Fibroblast of lung (primary cell): ENCODE measurements at regions not wholly inside any gene's neighbourhood (a gene's known extent, or its start where the extent isn't known, plus 50 kb on each side); places are given as distances from the start of the nearest gene placed in this dataset.

Source experiments
- DNase-seq, 2 donors: peaks; one replicate each; pipeline versions ENCODE4 v3.0.0 to v3.0.0-alpha.2; 2010; ENCODE audit warnings: low read depth in 2 of 2
- H2AFZ ChIP-seq: 2 replicates; pipeline ENCODE4 v1.5.1; 2012; ENCODE audit warnings: low read length, control low read depth, inconsistent platforms
- H3K27ac ChIP-seq: 2 replicates; pipeline ENCODE4 v1.5.1; 2011; ENCODE audit warnings: low read length, control low read depth; ENCODE audit not compliant: insufficient read depth
- H3K27me3 ChIP-seq: 2 replicates; pipeline ENCODE4 v1.5.1; 2011; ENCODE audit warnings: mild to moderate bottlenecking, low read length; ENCODE audit not compliant: control insufficient read depth, insufficient read depth
- H3K36me3 ChIP-seq: 2 replicates; pipeline ENCODE4 v1.5.1; 2011; ENCODE audit warnings: low read length; ENCODE audit not compliant: control insufficient read depth, insufficient read depth
- H3K4me1 ChIP-seq: 2 replicates; pipeline ENCODE4 v1.5.1; 2011; ENCODE audit warnings: low read length; ENCODE audit not compliant: control insufficient read depth, insufficient read depth; ENCODE audit errors: extremely low read depth
- H3K4me2 ChIP-seq: 2 replicates; pipeline ENCODE4 v1.5.1; 2011; ENCODE audit warnings: low read length, control low read depth; ENCODE audit not compliant: insufficient read depth; ENCODE audit errors: extremely low read depth
- H3K4me3 ChIP-seq, 4 experiments: fragments of 200-600 bp in 1 of 4; sonication (generic) in 1 of 4; replicated peaks in 1 of 4; 2 replicates each; pipeline ENCODE4 v1.5.1; 2011 to 2016; ENCODE audit warnings: low read length in 4 of 4, low read depth in 3 of 4, mild to moderate bottlenecking in 3 of 4, control low read depth in 2 of 4, inconsistent platforms in 1 of 4, mixed read lengths in 1 of 4; ENCODE audit not compliant: insufficient read depth in 1 of 4; ENCODE audit errors: control extremely low read depth in 1 of 4
- H3K79me2 ChIP-seq: 2 replicates; pipeline ENCODE4 v1.5.1; 2012; ENCODE audit warnings: mild to moderate bottlenecking, low read length, inconsistent platforms; ENCODE audit not compliant: control insufficient read depth, insufficient read depth
- H3K9ac ChIP-seq: 2 replicates; pipeline ENCODE4 v1.5.1; 2011; ENCODE audit warnings: mild to moderate bottlenecking, low read length, control low read depth; ENCODE audit not compliant: insufficient read depth
- H3K9me3 ChIP-seq: 2 replicates; pipeline ENCODE4 v1.5.1; 2012; ENCODE audit warnings: low read depth, low read length; ENCODE audit not compliant: control insufficient read depth, insufficient read depth
- H4K20me1 ChIP-seq: 2 replicates; pipeline ENCODE4 v1.5.1; 2011; ENCODE audit warnings: low read length; ENCODE audit not compliant: control insufficient read depth, insufficient read depth; ENCODE audit errors: extremely low read depth
- EZH2 ChIP-seq: IDR thresholded peaks from 2 replicates; pipeline ENCODE4 v1.5.1; 2012; ENCODE audit warnings: low read length, control low read depth, mild to moderate bottlenecking; ENCODE audit errors: missing control alignments
- TF ChIP-seq, protein P1 (sequence below), 2 donors: IDR thresholded peaks in 1 of 2; conservative IDR thresholded peaks in 1 of 2; 1 replicate in 1 of 2; 2 replicates in 1 of 2; pipeline ENCODE4 v1.5.1; 2011 to 2012; ENCODE audit warnings: low read length in 2 of 2, control low read depth in 1 of 2, inconsistent platforms in 1 of 2, low read depth in 1 of 2, mild to moderate bottlenecking in 1 of 2

DNA sequence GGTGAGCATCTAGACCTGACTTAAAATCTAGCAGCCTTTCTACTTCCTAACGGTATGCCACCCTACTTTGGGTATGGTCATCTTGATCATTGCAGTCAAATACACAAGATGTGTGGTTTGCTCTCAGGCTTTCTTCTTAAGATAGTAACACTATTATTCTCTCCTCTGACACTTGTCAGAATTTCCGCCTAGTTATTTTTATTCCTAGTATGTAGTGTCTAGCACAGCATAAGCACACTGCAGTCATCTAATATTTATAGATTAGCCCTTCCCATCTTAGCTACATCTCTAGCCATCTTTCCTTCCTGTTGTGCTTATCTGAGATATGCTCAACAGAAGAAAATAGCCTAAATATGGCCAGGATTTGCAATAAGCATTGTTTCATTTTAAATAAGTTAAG, 180.1 kb downstream of the C12orf50 start:
- DNase-seq = no peak
- no peak overlapping the region for H3K4me3 ChIP-seq
- H3K27me3 ChIP-seq = no peaks in the 10 kb centered on the region
- H4K20me1 ChIP-seq = no peaks in the 10 kb centered on the region
- no peaks in the 10 kb centered on the region for H3K36me3 ChIP-seq
- no peaks in the 10 kb centered on the region for H3K79me2 ChIP-seq
- no peak overlapping the region for H2AFZ ChIP-seq
- no peaks in the 10 kb centered on the region for H3K4me1 ChIP-seq
- no peak overlapping the region for H3K9ac ChIP-seq
- no peaks in the 10 kb centered on the region for H3K9me3 ChIP-seq
- TF ChIP-seq, protein P1, sequence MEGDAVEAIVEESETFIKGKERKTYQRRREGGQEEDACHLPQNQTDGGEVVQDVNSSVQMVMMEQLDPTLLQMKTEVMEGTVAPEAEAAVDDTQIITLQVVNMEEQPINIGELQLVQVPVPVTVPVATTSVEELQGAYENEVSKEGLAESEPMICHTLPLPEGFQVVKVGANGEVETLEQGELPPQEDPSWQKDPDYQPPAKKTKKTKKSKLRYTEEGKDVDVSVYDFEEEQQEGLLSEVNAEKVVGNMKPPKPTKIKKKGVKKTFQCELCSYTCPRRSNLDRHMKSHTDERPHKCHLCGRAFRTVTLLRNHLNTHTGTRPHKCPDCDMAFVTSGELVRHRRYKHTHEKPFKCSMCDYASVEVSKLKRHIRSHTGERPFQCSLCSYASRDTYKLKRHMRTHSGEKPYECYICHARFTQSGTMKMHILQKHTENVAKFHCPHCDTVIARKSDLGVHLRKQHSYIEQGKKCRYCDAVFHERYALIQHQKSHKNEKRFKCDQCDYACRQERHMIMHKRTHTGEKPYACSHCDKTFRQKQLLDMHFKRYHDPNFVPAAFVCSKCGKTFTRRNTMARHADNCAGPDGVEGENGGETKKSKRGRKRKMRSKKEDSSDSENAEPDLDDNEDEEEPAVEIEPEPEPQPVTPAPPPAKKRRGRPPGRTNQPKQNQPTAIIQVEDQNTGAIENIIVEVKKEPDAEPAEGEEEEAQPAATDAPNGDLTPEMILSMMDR (conservative IDR thresholded peaks at IDR 0.05 in 1 of 2, IDR thresholded peaks at IDR 0.05 in 1 of 2; ENCODE audit: low read depth in 1 of 2, low read length in 2 of 2) = no peak
- TF ChIP-seq EZH2 = no peak
- no peak overlapping the region for H3K4me2 ChIP-seq
- H3K27ac ChIP-seq = no peak overlapping the region

DNA sequence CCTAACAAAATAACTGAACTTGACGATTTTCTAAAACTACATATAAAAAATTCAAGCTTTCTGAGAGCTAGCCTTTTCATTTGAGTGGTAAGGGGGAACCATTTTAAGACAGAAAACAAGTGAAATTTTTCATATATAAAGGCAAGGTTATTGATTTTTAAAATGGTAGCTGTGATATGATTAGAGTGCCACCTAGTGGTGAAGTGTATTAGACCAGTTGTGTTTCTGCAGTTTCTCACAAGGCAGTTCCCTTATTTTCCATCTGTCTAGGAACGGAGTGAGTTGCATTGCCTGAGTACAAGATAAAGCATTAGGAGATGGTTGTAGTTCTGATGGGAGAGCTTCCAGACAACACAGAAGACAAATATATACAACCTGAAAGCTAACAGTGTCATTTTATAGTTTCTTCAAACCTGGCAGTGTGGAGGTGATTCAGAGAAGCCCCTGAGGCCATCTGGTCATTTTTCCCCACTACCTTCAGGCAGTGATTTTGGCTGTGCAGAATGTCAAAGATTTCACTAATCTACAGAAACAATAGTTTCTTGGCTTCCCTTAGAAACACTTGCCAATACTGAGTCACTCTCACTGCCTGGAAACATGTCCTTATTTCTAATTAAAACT, 180.8 kb downstream of the C12orf50 start:
- no peaks in the 10 kb centered on the region for H3K9me3 ChIP-seq
- no peak overlapping the region for H3K27ac ChIP-seq
- H2AFZ ChIP-seq = no peak overlapping the region
- no peak overlapping the region for H3K9ac ChIP-seq
- no peaks in the 10 kb centered on the region for H4K20me1 ChIP-seq
- H3K4me2 ChIP-seq = no peak overlapping the region
- no peaks in the 10 kb centered on the region for H3K36me3 ChIP-seq
- TF ChIP-seq, protein P1 (conservative IDR thresholded peaks at IDR 0.05 in 1 of 2, IDR thresholded peaks at IDR 0.05 in 1 of 2; ENCODE audit: low read depth in 1 of 2, low read length in 2 of 2) = peak; percentile 66 to 68
- no peak for TF ChIP-seq EZH2
- DNase-seq = peak; percentile 58 to 84
- H3K4me3 ChIP-seq = no peak overlapping the region
- H3K4me1 ChIP-seq = no peaks in the 10 kb centered on the region
- no peaks in the 10 kb centered on the region for H3K27me3 ChIP-seq
- no peaks in the 10 kb centered on the region for H3K79me2 ChIP-seq

DNA sequence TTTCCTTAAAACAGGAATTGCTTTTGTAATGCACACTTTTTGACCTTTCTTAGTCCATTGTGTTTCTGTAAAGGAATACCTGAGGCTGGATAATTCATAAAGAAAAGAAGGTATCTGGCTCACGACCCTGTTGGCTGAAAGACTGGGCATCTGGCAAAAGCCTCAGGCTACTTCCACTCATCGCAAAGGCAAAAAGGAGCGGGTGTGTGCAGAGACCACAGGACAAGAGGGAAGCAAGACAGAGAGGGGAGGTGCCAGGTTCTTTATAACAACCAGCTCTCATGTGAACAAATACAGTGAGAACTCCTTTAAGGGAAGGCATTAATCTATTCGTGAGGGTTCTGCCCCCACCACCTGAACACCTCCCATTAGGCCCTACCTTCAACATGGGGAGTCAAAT, 182.1 kb downstream of the C12orf50 start:
- Histone ChIP-seq H3K4me3 (no peak overlapping the region), H3K4me2 (no peak overlapping the region), H3K79me2 (no peaks in the 10 kb centered on the region), H3K4me1 (no peaks in the 10 kb centered on the region), H3K9ac (no peak overlapping the region), H3K27ac (no peak overlapping the region), H2AFZ (no peak overlapping the region), H3K36me3 (no peaks in the 10 kb centered on the region), H4K20me1 (no peaks in the 10 kb centered on the region), H3K9me3 (no peaks in the 10 kb centered on the region), H3K27me3 (no peaks in the 10 kb centered on the region)
- DNase-seq = no peak
- TF ChIP-seq EZH2 = no peak
- TF ChIP-seq, protein P1 (conservative IDR thresholded peaks at IDR 0.05 in 1 of 2, IDR thresholded peaks at IDR 0.05 in 1 of 2; ENCODE audit: low read depth in 1 of 2, low read length in 2 of 2) = no peak
